Adrenal gland (tissue), 9 donors: ENCODE measurements at regions not wholly inside any gene's neighbourhood (a gene's known extent, or its start where the extent isn't known, plus 50 kb on each side); places are given as distances from the start of the nearest gene placed in this dataset.

Experiments
- DNase-seq, 7 donors: peaks; one replicate each; pipeline ENCODE4 v3.0.0-alpha.2; 2019 to 2020
- H3K27ac ChIP-seq, 5 donors: fragments of 200-600 bp; sonication (generic) in 4 of 5; 1 replicate in 3 of 5; 2 replicates in 2 of 5; pipeline versions ENCODE4 v1.5.1 to v1.8.0; 2016 to 2020; ENCODE audit warnings: mild to moderate bottlenecking in 1 of 5
- H3K27me3 ChIP-seq: fragments of 200-600 bp; 2 replicates; pipeline ENCODE4 v1.8.0; 2021
- H3K36me3 ChIP-seq, 2 donors: fragments of 200-600 bp; replicated peaks in 1 of 2; 1 replicate in 1 of 2; 2 replicates in 1 of 2; pipeline versions ENCODE4 v1.5.1 to v1.8.0; 2018 to 2022
- H3K4me1 ChIP-seq, 2 donors: fragments of 200-600 bp; replicated peaks in 1 of 2; 1 replicate in 1 of 2; 2 replicates in 1 of 2; pipeline versions ENCODE4 v1.5.1 to v1.8.0; 2018 to 2021
- H3K4me3 ChIP-seq, 4 donors: fragments of 200-600 bp; sonication (generic) in 3 of 4; one replicate each; pipeline ENCODE4 v1.5.1; 2016 to 2018
- H3K9me3 ChIP-seq, 3 donors: fragments of 200-600 bp; sonication (generic) in 1 of 3; replicated peaks in 1 of 3; 1 replicate in 2 of 3; 2 replicates in 1 of 3; pipeline versions ENCODE4 v1.5.1 to v1.8.0; 2016 to 2021
- POLR2A ChIP-seq, 2 donors: fragments of 450-650 bp; IDR thresholded peaks; one replicate each; pipeline ENCODE4 v1.6.1; 2017; ENCODE audit warnings: antibody characterized with exemption in 2 of 2, mild to moderate bottlenecking in 2 of 2, moderate library complexity in 1 of 2
- WGBS, 4 donors: extraction: QIAGEN DNeasy Blood & Tissue Kit in 2 of 4; methylation state at CpG; one replicate each; pipeline versions ENCODE4 v1.1.5 to v1.1.7; 2013 to 2017; 5-methylcytosine and 5-hydroxymethylcytosine counted together
- intact Hi-C, 2 donors: fragments of 100-400 bp; cut with DNase I; formaldehyde crosslinking; loops; one replicate each; pipeline versions ENCODE4 v1.14.1 to v1.15.0; 2022 to 2023
- TF ChIP-seq, protein P1 (sequence below), 6 experiments: fragments of 450-650 bp in 4 of 6; fragments of 200-600 bp in 2 of 6; sonication (generic) in 1 of 6; IDR thresholded peaks; 1 replicate in 5 of 6; 2 replicates in 1 of 6; pipeline versions ENCODE4 v1.5.1 to v1.8.0; 2016 to 2021; ENCODE audit warnings: antibody characterized with exemption in 6 of 6, mild to moderate bottlenecking in 2 of 6, moderate library complexity in 1 of 6
- donor health status: healthy with polysubstance abuse.
- donor health status: Bipolar disorder and iron deficiency.
- donor health status: DM: yes; HTN: yes; CAD: no.
- donor health status: DM: no; HTN: no; CAD: no.
- donor health status: DM: no; HTN: no; CAD: no.

DNA sequence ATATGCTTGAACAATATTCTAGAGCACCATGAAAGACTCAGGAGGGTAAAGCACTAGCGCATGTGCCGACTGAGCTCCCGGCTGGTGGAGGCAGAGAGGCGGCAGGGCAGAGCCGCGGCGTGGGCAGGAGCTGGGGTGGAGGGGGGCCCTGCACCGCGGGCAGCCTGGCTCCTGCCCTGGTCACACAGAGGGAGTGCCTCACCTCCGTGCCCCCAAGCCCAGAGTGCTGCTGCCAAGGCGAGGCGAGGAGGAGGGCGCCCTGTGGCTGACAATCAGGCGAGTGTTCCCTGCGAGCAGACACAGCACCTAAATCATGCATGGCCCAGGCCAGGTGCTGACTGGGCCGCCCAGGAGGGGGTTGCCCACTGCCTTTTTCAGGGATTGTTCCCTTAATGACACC is 105.8 kb upstream of the TNRC6C start:
- Histone ChIP-seq H3K4me1 (no peaks in the 10 kb centered on the region), H3K4me3 (no peak overlapping the region), H3K27me3 (no peaks in the 10 kb centered on the region), H3K9me3 (no peaks in the 10 kb centered on the region), H3K27ac (no peak overlapping the region), H3K36me3 (no peaks in the 10 kb centered on the region)
- 88 to 94% (median 91%) methylated on average over 4 to 16 of the region's 16 CpGs; no CpG with 5 or more reads in 1 of the 4 donors for WGBS, 4 donors
- intact Hi-C loops, result no loop called here
- TF ChIP-seq POLR2A (IDR thresholded peaks at IDR 0.05), result no peak
- TF ChIP-seq, protein P1, sequence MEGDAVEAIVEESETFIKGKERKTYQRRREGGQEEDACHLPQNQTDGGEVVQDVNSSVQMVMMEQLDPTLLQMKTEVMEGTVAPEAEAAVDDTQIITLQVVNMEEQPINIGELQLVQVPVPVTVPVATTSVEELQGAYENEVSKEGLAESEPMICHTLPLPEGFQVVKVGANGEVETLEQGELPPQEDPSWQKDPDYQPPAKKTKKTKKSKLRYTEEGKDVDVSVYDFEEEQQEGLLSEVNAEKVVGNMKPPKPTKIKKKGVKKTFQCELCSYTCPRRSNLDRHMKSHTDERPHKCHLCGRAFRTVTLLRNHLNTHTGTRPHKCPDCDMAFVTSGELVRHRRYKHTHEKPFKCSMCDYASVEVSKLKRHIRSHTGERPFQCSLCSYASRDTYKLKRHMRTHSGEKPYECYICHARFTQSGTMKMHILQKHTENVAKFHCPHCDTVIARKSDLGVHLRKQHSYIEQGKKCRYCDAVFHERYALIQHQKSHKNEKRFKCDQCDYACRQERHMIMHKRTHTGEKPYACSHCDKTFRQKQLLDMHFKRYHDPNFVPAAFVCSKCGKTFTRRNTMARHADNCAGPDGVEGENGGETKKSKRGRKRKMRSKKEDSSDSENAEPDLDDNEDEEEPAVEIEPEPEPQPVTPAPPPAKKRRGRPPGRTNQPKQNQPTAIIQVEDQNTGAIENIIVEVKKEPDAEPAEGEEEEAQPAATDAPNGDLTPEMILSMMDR (IDR thresholded peaks at IDR 0.05), result no peak
- DNase-seq, result no peak

DNA sequence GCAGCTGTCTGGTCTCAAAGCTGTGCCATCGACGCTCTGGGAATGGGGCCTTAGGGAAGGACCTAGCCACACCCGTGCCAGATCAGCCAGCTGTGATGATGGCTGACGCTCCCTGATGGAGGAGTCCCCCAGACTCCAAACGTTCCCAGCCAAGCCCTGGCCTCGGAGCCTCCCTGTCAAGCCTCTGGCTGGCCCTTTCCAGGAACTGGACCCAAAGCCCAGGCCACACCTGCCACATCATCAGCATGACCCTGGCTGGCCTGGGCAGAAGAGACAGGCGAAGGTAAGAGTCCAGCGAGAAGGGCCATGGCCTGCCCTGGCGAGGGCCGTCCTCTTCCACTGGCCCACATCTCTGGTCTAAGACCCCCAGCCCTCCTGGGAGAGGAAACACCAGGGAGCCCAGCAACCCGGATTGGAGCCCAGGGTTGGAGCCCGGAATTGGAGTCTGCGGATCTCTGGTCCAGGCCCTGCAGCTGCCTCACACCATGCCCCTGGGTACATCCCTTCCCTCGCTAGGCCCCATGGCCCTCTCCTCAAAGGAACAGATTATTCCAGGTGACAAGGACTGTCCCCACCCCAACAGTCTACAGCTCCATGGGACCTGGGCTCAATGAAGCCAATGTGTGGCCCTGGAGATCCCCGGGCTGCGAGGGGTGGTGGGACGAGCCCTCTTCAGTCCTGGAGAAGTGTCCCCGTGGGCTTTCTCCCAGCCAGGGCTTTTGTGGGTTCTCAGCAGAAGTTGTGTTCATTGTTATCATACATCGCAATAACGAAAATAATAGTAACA is 105.1 kb upstream of the TNRC6C start:
- intact Hi-C loops, result no loop called here
- H3K4me1 ChIP-seq, result no peaks in the 10 kb centered on the region
- H3K36me3 ChIP-seq, result no peaks in the 10 kb centered on the region
- no peaks in the 10 kb centered on the region for H3K27me3 ChIP-seq
- WGBS, 4 donors, result 85 to 92% (median 89%) methylated on average over 8 to 20 of the region's 20 CpGs
- TF ChIP-seq POLR2A (IDR thresholded peaks at IDR 0.05), result no peak
- TF ChIP-seq, protein P1 (IDR thresholded peaks at IDR 0.05), result no peak
- no peak overlapping the region for H3K27ac ChIP-seq
- H3K4me3 ChIP-seq, result no peak overlapping the region
- no peaks in the 10 kb centered on the region for H3K9me3 ChIP-seq
- DNase-seq, result no peak

DNA sequence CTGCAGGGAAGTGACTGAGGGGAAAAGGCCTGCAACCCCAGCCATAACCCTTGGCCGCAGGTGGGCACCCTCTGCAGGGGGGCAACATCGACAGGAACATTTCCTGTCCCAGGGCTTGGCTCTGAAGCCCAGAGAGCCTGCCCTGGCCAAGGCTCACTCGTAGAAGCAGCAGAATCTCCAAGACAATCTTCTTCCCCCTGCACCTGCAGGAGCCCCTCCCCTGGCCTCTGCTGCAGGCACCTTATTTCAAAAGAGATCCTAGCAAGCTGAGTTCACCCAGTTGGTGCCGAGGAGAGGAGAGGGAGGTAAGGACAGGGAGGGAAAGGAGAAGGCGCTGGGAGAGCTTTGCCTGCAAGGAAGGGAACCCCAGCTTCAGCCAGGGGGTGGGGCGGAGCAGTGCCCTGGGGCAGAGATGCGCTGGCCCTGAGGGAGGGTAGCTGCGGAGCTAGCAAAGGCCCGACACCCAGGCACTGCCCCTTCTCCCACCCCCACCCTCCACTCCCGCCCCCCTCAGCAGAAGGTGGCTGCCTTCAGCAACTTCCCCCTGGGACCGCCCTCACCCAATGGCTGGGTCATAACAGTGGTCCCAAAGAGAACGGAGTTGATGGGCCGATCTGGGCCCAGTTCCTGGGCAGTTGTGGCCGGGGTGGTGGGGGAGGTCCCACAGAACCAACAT is 104.3 kb upstream of the TNRC6C start:
- 80 to 92% (median 83%) methylated on average over 11 to 14 of the region's 14 CpGs for WGBS, 4 donors
- no peak overlapping the region for H3K4me3 ChIP-seq
- TF ChIP-seq, protein P1 (IDR thresholded peaks at IDR 0.05), result no peak
- TF ChIP-seq POLR2A (IDR thresholded peaks at IDR 0.05), result no peak
- no peaks in the 10 kb centered on the region for H3K4me1 ChIP-seq
- no peaks in the 10 kb centered on the region for H3K9me3 ChIP-seq
- no peak overlapping the region for H3K27ac ChIP-seq
- intact Hi-C loops, result no loop called here
- no peaks in the 10 kb centered on the region for H3K27me3 ChIP-seq
- no peaks in the 10 kb centered on the region for H3K36me3 ChIP-seq
- DNase-seq, result no peak

GRCh38 chr17:77854759-77855745 is 103.5 kb upstream of the TNRC6C start:
- Histone ChIP-seq H3K9me3 (no peaks in the 10 kb centered on the region), H3K4me1 (no peaks in the 10 kb centered on the region), H3K4me3 (no peak overlapping the region), H3K27me3 (no peaks in the 10 kb centered on the region), H3K27ac (no peak overlapping the region), H3K36me3 (no peaks in the 10 kb centered on the region)
- TF ChIP-seq, protein P1 (IDR thresholded peaks at IDR 0.05), result no peak
- TF ChIP-seq POLR2A (IDR thresholded peaks at IDR 0.05), result no peak
- no peak for DNase-seq
- intact Hi-C loops, result no loop called here
- 85 to 89% (median 88%) methylated on average over 17 to 20 of the region's 20 CpGs for WGBS, 4 donors
